Lung (tissue), 11 donors: ENCODE measurements at regions not wholly inside any gene's neighbourhood (a gene's known extent, or its start where the extent isn't known, plus 50 kb on each side); places are given as distances from the start of the nearest gene placed in this dataset.
A peak's percentile ranks its signal among the peaks of the same experiment; 100 is the strongest.
"Not testable (repeated sequence)": the region's sequence is repeated elsewhere in the genome, so short reads cannot be mapped to it uniquely, and the experiment has no call there.

Source experiments
- ATAC-seq: fragments of 200-7000 bp; cut with Tn5 transposase; one replicate; pipeline ENCODE4 v1.9.1; 2020; ENCODE audit warnings: moderate number of reproducible peaks; ENCODE audit not compliant: insufficient read depth, low FRiP score
- DNase-seq, 3 donors: peaks; one replicate each; pipeline ENCODE4 v3.0.0-alpha.2; 2013 to 2017
- H3K27ac ChIP-seq, 2 donors: one replicate each; pipeline ENCODE4 v1.5.1; 2013; ENCODE audit warnings: mild to moderate bottlenecking in 2 of 2, moderate library complexity in 2 of 2, control low read depth in 1 of 2, inconsistent platforms in 1 of 2, low read depth in 1 of 2, low read length in 1 of 2
- H3K27me3 ChIP-seq, 3 donors: one replicate each; pipeline ENCODE4 v1.5.1; 2013; ENCODE audit warnings: low read length in 2 of 3; ENCODE audit not compliant: control insufficient read depth in 3 of 3, insufficient read depth in 3 of 3
- H3K36me3 ChIP-seq, 4 donors: one replicate each; pipeline ENCODE4 v1.5.1; 2013; ENCODE audit warnings: low read length in 4 of 4, mild to moderate bottlenecking in 1 of 4, moderate library complexity in 1 of 4; ENCODE audit not compliant: control insufficient read depth in 4 of 4, insufficient read depth in 4 of 4
- H3K4me1 ChIP-seq, 5 donors: one replicate each; pipeline ENCODE4 v1.5.1; 2013; ENCODE audit warnings: low read length in 5 of 5, mild to moderate bottlenecking in 2 of 5, moderate library complexity in 1 of 5; ENCODE audit not compliant: control insufficient read depth in 5 of 5, insufficient read depth in 5 of 5
- H3K4me3 ChIP-seq: one replicate; pipeline ENCODE4 v1.5.1; 2013; ENCODE audit warnings: mild to moderate bottlenecking, control low read depth, moderate library complexity
- H3K9ac ChIP-seq, 2 donors: one replicate each; pipeline ENCODE4 v1.5.1; 2013; ENCODE audit warnings: low read length in 2 of 2, control low read depth in 1 of 2; ENCODE audit not compliant: insufficient read depth in 1 of 2
- H3K9me3 ChIP-seq, 4 donors: one replicate each; pipeline ENCODE4 v1.5.1; 2013; ENCODE audit warnings: low read length in 3 of 4, mild to moderate bottlenecking in 1 of 4, moderate library complexity in 1 of 4; ENCODE audit not compliant: control insufficient read depth in 4 of 4, insufficient read depth in 3 of 4
- CTCF ChIP-seq: IDR thresholded peaks from 2 replicates; pipeline ENCODE4 v1.5.1; 2012; ENCODE audit warnings: mild to moderate bottlenecking; ENCODE audit errors: control extremely low read depth, extremely low read depth
- WGBS, 2 donors: extraction: QIAGEN DNeasy Blood & Tissue Kit; methylation state at CpG; one replicate each; pipeline ENCODE4 v1.1.7; 2013; 5-methylcytosine and 5-hydroxymethylcytosine counted together
- donor health status: control.
- donor health status: control.
- donor health status: Bipolar disorder and iron deficiency.
- donor health status: healthy.
- donor health status: DM: yes; HTN: yes; CAD: no.

- Histone ChIP-seq H3K9me3 (no peaks in the 10 kb centered on the region), H3K9ac (no peak overlapping the region), H3K36me3 (no peaks in the 10 kb centered on the region), H3K4me1 (peaks cover 0 to 2% (median 0%) of the 10 kb centered on the region in 5 donors), H3K27me3 (no peaks in the 10 kb centered on the region), H3K27ac (no peak overlapping the region), H3K4me3 (no peak overlapping the region)
- WGBS, 2 donors: 85 to 92% methylated on average over 5 of the region's 5 CpGs
- TF ChIP-seq CTCF: no peak
- DNase-seq (peak; percentile 8 to 56 (median 12)), ATAC-seq (no peak)
Measured at GRCh38 chr12:66823857-66824570, 145.1 kb upstream of the GRIP1 start.

GRCh38 chr12:66825921-66826320 is 147.0 kb upstream of the GRIP1 start:
- H3K4me3 ChIP-seq, DNase-seq, H3K9me3 ChIP-seq, ATAC-seq, H3K27me3 ChIP-seq, H3K9ac ChIP-seq, H3K36me3 ChIP-seq, H3K27ac ChIP-seq, H3K4me1 ChIP-seq: not testable (repeated sequence)
- WGBS, 2 donors: 84 to 88% methylated on average over 2 of the region's 2 CpGs

DNA sequence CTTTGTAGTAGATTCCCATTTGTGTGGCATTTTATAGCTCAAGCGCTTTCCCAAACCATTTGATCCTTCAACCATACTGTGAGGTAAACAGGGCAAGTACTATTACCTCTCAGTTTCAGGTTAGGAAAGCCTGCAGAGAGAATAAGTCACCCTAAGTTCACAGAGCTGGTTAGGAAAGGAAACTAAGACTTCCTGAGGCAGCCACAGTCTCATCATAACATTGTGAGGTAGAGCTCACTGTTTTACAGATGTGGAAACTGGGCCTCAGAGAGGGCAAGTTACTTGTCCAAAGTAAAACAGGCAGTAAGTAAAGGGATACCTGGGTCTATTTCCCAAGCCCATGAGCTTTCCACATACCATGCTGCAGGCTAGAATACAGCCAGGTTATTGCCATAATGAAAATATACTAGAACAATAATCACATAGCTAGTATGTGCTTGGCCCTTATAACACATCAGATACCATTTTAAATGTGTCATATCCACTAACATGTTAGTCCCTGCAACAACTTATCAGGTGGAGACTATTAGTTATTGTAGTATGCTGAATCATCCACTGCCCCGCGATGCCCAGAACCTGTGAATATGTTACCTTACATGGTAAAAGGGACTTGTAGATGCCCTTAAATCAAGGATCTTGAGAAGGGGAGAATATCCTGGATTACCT is 150.9 kb upstream of the GRIP1 start:
- whole genome bisulfite sequencing, 2 donors: 88 to 91% methylated on average over 3 of the region's 3 CpGs

More for the DNA sequence above, 150.9 kb upstream of the GRIP1 start:
- no peak for DNase-seq
- no peak for ATAC-seq
- H3K4me3 ChIP-seq: no peak overlapping the region
- no peaks in the 10 kb centered on the region for H3K36me3 ChIP-seq
- no peak for TF ChIP-seq CTCF
- no peaks in the 10 kb centered on the region for H3K27me3 ChIP-seq
- no peaks in the 10 kb centered on the region for H3K4me1 ChIP-seq
- no peak overlapping the region for H3K27ac ChIP-seq
- no peak overlapping the region for H3K9ac ChIP-seq
- H3K9me3 ChIP-seq: no peaks in the 10 kb centered on the region
